ENCODE measurements at regions not wholly inside any gene's neighbourhood (a gene's known extent, or its start where the extent isn't known, plus 50 kb on each side); places are given as distances from the start of the nearest gene placed in this dataset.

GRCh38 chr18:60235164-60235563 is 137.4 kb downstream of the MC4R start:
- TF ChIP-seq, protein P1, sequence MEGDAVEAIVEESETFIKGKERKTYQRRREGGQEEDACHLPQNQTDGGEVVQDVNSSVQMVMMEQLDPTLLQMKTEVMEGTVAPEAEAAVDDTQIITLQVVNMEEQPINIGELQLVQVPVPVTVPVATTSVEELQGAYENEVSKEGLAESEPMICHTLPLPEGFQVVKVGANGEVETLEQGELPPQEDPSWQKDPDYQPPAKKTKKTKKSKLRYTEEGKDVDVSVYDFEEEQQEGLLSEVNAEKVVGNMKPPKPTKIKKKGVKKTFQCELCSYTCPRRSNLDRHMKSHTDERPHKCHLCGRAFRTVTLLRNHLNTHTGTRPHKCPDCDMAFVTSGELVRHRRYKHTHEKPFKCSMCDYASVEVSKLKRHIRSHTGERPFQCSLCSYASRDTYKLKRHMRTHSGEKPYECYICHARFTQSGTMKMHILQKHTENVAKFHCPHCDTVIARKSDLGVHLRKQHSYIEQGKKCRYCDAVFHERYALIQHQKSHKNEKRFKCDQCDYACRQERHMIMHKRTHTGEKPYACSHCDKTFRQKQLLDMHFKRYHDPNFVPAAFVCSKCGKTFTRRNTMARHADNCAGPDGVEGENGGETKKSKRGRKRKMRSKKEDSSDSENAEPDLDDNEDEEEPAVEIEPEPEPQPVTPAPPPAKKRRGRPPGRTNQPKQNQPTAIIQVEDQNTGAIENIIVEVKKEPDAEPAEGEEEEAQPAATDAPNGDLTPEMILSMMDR (IDR thresholded peaks at IDR 0.05; ENCODE audit: borderline replicate concordance, extremely low read depth, low read length, poor library complexity, severe bottlenecking): no peak
- no peak for TF ChIP-seq EZH2 (IDR thresholded peaks at IDR 0.05; ENCODE audit: borderline replicate concordance, low read depth, low read length, severe bottlenecking)

Data from DND-41 (cell line).